Ascending aorta (tissue), 2 donors: ENCODE measurements at regions not wholly inside any gene's neighbourhood (a gene's known extent, or its start where the extent isn't known, plus 50 kb on each side); places are given as distances from the start of the nearest gene placed in this dataset.
"Not testable (repeated sequence)": the region's sequence is repeated elsewhere in the genome, so short reads cannot be mapped to it uniquely, and the experiment has no call there.

Experiments
- DNase-seq, 2 donors: peaks; one replicate each; pipeline ENCODE4 v3.0.0-alpha.2; 2019; ENCODE audit warnings: low spot score in 2 of 2
- H3K27ac ChIP-seq, 2 donors: fragments of 200-600 bp; sonication (generic); one replicate each; pipeline ENCODE4 v1.5.1; 2016 to 2017; ENCODE audit warnings: mild to moderate bottlenecking in 1 of 2
- H3K27me3 ChIP-seq: fragments of 200-600 bp; sonication (generic); one replicate; pipeline ENCODE4 v1.5.1; 2017
- H3K36me3 ChIP-seq, 2 donors: fragments of 200-600 bp; sonication (generic); one replicate each; pipeline ENCODE4 v1.5.1; 2016
- H3K4me1 ChIP-seq, 2 donors: fragments of 200-600 bp; sonication (generic); one replicate each; pipeline ENCODE4 v1.5.1; 2016 to 2017; ENCODE audit warnings: mild to moderate bottlenecking in 1 of 2
- H3K4me3 ChIP-seq, 2 donors: fragments of 200-600 bp; sonication (generic); one replicate each; pipeline ENCODE4 v1.5.1; 2016 to 2017; ENCODE audit warnings: mild to moderate bottlenecking in 1 of 2
- H3K9me3 ChIP-seq, 2 donors: fragments of 200-600 bp; sonication (generic); one replicate each; pipeline ENCODE4 v1.5.1; 2016
- intact Hi-C: fragments of 100-400 bp; cut with DNase I; formaldehyde crosslinking; loops from one replicate; pipeline ENCODE4 v1.15.1; 2023
- TF ChIP-seq, protein P1 (sequence below), 3 experiments: fragments of 200-600 bp in 2 of 3; fragments of 450-650 bp in 1 of 3; sonication (generic) in 2 of 3; IDR thresholded peaks; one replicate each; pipeline ENCODE4 v1.5.1; 2016 to 2019; ENCODE audit warnings: antibody characterized with exemption in 3 of 3, mild to moderate bottlenecking in 1 of 3, moderate library complexity in 1 of 3

GRCh38 chr14:97164021-97164420 lies 366.8 kb downstream of the VRK1 start:
- no peak overlapping the region for H3K4me3 ChIP-seq
- intact Hi-C loops = no loop called here

DNA sequence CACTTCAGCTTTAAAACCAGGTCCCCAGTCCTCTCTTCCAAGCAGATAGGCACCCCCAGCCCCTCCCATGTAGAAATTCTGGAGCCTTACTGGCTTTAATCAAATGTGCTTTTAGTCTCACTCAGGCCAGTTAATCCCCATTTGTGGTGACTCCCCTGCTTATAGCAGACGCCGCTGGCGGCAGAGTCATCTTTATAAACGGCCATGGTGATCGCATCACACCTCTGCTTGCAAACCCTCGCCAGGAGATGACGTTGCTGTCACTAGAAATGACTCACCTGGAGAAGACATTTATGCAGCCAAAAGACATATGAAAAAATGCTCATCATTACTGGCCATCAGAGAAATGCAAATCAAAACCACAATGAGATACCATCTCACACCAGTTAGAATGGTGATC lies 369.3 kb downstream of the VRK1 start:
- intact Hi-C loops = no loop called here
- TF ChIP-seq, protein P1, sequence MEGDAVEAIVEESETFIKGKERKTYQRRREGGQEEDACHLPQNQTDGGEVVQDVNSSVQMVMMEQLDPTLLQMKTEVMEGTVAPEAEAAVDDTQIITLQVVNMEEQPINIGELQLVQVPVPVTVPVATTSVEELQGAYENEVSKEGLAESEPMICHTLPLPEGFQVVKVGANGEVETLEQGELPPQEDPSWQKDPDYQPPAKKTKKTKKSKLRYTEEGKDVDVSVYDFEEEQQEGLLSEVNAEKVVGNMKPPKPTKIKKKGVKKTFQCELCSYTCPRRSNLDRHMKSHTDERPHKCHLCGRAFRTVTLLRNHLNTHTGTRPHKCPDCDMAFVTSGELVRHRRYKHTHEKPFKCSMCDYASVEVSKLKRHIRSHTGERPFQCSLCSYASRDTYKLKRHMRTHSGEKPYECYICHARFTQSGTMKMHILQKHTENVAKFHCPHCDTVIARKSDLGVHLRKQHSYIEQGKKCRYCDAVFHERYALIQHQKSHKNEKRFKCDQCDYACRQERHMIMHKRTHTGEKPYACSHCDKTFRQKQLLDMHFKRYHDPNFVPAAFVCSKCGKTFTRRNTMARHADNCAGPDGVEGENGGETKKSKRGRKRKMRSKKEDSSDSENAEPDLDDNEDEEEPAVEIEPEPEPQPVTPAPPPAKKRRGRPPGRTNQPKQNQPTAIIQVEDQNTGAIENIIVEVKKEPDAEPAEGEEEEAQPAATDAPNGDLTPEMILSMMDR (IDR thresholded peaks at IDR 0.05) = no peak
- Histone ChIP-seq H3K4me3 (no peak overlapping the region), H3K4me1 (no peaks in the 10 kb centered on the region), H3K36me3 (no peaks in the 10 kb centered on the region), H3K9me3 (no peaks in the 10 kb centered on the region), H3K27me3 (no peaks in the 10 kb centered on the region), H3K27ac (no peak overlapping the region)
- no peak for DNase-seq

More at GRCh38 chr14:97164021-97164420, 366.8 kb downstream of the VRK1 start:
- Histone ChIP-seq H3K4me1 (no peaks in the 10 kb centered on the region), H3K36me3 (no peaks in the 10 kb centered on the region), H3K27ac (no peak overlapping the region), H3K27me3 (no peaks in the 10 kb centered on the region), H3K9me3 (no peaks in the 10 kb centered on the region)
- TF ChIP-seq, protein P1 (IDR thresholded peaks at IDR 0.05) = no peak
- no peak for DNase-seq

GRCh38 chr14:97167577-97167976 lies 370.4 kb downstream of the VRK1 start:
- H3K36me3 ChIP-seq, H3K27ac ChIP-seq, H3K27me3 ChIP-seq, H3K4me3 ChIP-seq, H3K9me3 ChIP-seq, DNase-seq, intact Hi-C loops, H3K4me1 ChIP-seq: not testable (repeated sequence)

GRCh38 chr14:97172644-97173043 lies 375.5 kb downstream of the VRK1 start:
- DNase-seq = no peak
- H3K4me3 ChIP-seq = no peak overlapping the region
- no peaks in the 10 kb centered on the region for H3K4me1 ChIP-seq
- no peaks in the 10 kb centered on the region for H3K9me3 ChIP-seq
- no peak overlapping the region for H3K27ac ChIP-seq
- H3K27me3 ChIP-seq = no peaks in the 10 kb centered on the region
- H3K36me3 ChIP-seq = no peaks in the 10 kb centered on the region
- intact Hi-C loops = no loop called here
- TF ChIP-seq, protein P1 (IDR thresholded peaks at IDR 0.05) = no peak

DNA sequence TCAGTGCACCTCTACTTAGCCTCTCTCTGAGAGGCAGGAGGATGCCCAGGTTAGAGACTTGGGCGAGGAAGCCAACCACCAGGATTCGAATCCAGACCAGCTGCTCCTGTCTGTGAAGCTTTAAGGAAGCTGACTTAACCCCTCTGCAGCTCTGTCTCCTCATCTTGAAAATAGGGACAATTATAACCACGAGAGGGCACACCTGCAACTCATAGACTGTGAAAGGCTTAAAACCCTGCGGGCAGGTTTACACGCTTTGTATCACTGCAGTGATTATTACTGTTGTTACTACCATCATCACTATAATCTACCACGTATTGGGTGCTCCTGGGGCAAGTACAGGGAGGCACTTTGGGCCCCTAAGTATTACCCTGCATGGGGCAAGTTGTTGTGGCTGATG lies 379.8 kb downstream of the VRK1 start:
- intact Hi-C loops = no loop called here

GRCh38 chr14:97177635-97178034 lies 380.5 kb downstream of the VRK1 start:
- Histone ChIP-seq H3K27ac (no peak overlapping the region), H3K4me1 (no peaks in the 10 kb centered on the region), H3K36me3 (no peaks in the 10 kb centered on the region), H3K9me3 (no peaks in the 10 kb centered on the region), H3K4me3 (no peak overlapping the region), H3K27me3 (no peaks in the 10 kb centered on the region)
- intact Hi-C loops = no loop called here
- no peak for DNase-seq
- TF ChIP-seq, protein P1 (IDR thresholded peaks at IDR 0.05) = no peak

More for the DNA sequence above, 379.8 kb downstream of the VRK1 start:
- no peaks in the 10 kb centered on the region for H3K9me3 ChIP-seq
- TF ChIP-seq, protein P1 (IDR thresholded peaks at IDR 0.05) = no peak
- H3K4me3 ChIP-seq = no peak overlapping the region
- no peaks in the 10 kb centered on the region for H3K4me1 ChIP-seq
- no peaks in the 10 kb centered on the region for H3K36me3 ChIP-seq
- no peaks in the 10 kb centered on the region for H3K27me3 ChIP-seq
- DNase-seq = no peak
- H3K27ac ChIP-seq = no peak overlapping the region
